CD14-positive monocyte (primary cell): ENCODE measurements at regions not wholly inside any gene's neighbourhood (a gene's known extent, or its start where the extent isn't known, plus 50 kb on each side); places are given as distances from the start of the nearest gene placed in this dataset.

Source experiments
- DNase-seq, 3 donors: peaks; one replicate each; pipeline ENCODE4 v3.0.0-alpha.2; 2011 to 2022
- H2AFZ ChIP-seq: 2 replicates; pipeline ENCODE4 v1.6.0; 2012; ENCODE audit warnings: mild to moderate bottlenecking, low read depth, low read length, inconsistent platforms; ENCODE audit not compliant: insufficient read depth, poor library complexity, severe bottlenecking
- H3K27ac ChIP-seq, 2 donors: 1 replicate in 1 of 2; 2 replicates in 1 of 2; pipeline ENCODE4 v1.5.1; 2012 to 2013; ENCODE audit warnings: low read length in 2 of 2, control low read depth in 1 of 2, inconsistent platforms in 1 of 2, low read depth in 1 of 2, mild to moderate bottlenecking in 1 of 2
- H3K27me3 ChIP-seq, 2 donors: one replicate each; pipeline versions ENCODE4 v1.6.0 to v1.6.1; 2011 to 2013; ENCODE audit warnings: low read length in 2 of 2; ENCODE audit not compliant: control insufficient read depth in 2 of 2, insufficient read depth in 2 of 2
- H3K36me3 ChIP-seq, 2 donors: replicated peaks in 1 of 2; 1 replicate in 1 of 2; 2 replicates in 1 of 2; pipeline versions ENCODE4 v1.5.1 to v1.6.1; 2012 to 2013; ENCODE audit warnings: low read length in 2 of 2, control low read depth in 1 of 2, inconsistent platforms in 1 of 2, mild to moderate bottlenecking in 1 of 2; ENCODE audit not compliant: insufficient read depth in 2 of 2, control insufficient read depth in 1 of 2
- H3K4me1 ChIP-seq, 2 donors: 1 replicate in 1 of 2; 2 replicates in 1 of 2; pipeline versions ENCODE4 v1.5.1 to v1.6.1; 2012 to 2013; ENCODE audit warnings: low read length in 2 of 2, control low read depth in 1 of 2, inconsistent platforms in 1 of 2, mild to moderate bottlenecking in 1 of 2, moderate library complexity in 1 of 2; ENCODE audit not compliant: insufficient read depth in 2 of 2, control insufficient read depth in 1 of 2
- H3K4me2 ChIP-seq: replicated peaks from 2 replicates; pipeline ENCODE3; 2012; ENCODE audit warnings: low read length, moderate library complexity, mild to moderate bottlenecking; ENCODE audit not compliant: poor library complexity, severe bottlenecking; ENCODE audit errors: extremely low read depth
- H3K4me3 ChIP-seq, 3 experiments: fragments of 200-600 bp in 1 of 3; sonication (generic) in 1 of 3; replicated peaks in 1 of 3; 1 replicate in 2 of 3; 2 replicates in 1 of 3; pipeline ENCODE4 v1.5.1; 2011 to 2013; ENCODE audit warnings: low read length in 3 of 3, mild to moderate bottlenecking in 3 of 3, control low read depth in 2 of 3, low read depth in 2 of 3, inconsistent platforms in 1 of 3, moderate library complexity in 1 of 3
- H3K79me2 ChIP-seq: 2 replicates; pipeline ENCODE4 v1.6.0; 2012; ENCODE audit warnings: mild to moderate bottlenecking, control low read depth, inconsistent platforms, low read length, moderate library complexity; ENCODE audit not compliant: insufficient read depth
- H3K9ac ChIP-seq: 2 replicates; pipeline ENCODE4 v1.6.0; 2017; ENCODE audit warnings: low read length, mild to moderate bottlenecking; ENCODE audit not compliant: insufficient read depth, poor library complexity, severe bottlenecking
- H3K9me3 ChIP-seq, 2 donors: replicated peaks in 1 of 2; 1 replicate in 1 of 2; 2 replicates in 1 of 2; pipeline versions ENCODE4 v1.5.1 to v1.6.1; 2012 to 2013; ENCODE audit warnings: low read length in 2 of 2, control low read depth in 1 of 2; ENCODE audit not compliant: control insufficient read depth in 1 of 2, insufficient read depth in 1 of 2
- H4K20me1 ChIP-seq: 2 replicates; pipeline ENCODE4 v1.6.0; 2012; ENCODE audit warnings: mild to moderate bottlenecking, low read length, control low read depth, moderate library complexity; ENCODE audit not compliant: insufficient read depth
- H3K27ac Mint-ChIP-seq, 7 donors: one replicate each; pipeline ENCODE4 v1.8.0; 2020; ENCODE audit warnings: mild to moderate bottlenecking in 7 of 7, mixed read lengths in 7 of 7, moderate library complexity in 6 of 7, inconsistent platforms in 2 of 7
- H3K27me3 Mint-ChIP-seq, 3 donors: one replicate each; pipeline ENCODE4 v1.8.0; 2021 to 2022; ENCODE audit warnings: low read depth in 3 of 3, mild to moderate bottlenecking in 3 of 3, mixed read lengths in 3 of 3, moderate library complexity in 3 of 3, inconsistent platforms in 1 of 3
- H3K36me3 Mint-ChIP-seq, 2 donors: one replicate each; pipeline ENCODE4 v1.8.0; 2020; ENCODE audit warnings: mixed read lengths in 2 of 2, inconsistent platforms in 1 of 2, mild to moderate bottlenecking in 1 of 2
- H3K4me1 Mint-ChIP-seq: one replicate; pipeline ENCODE4 v1.8.0; 2020; ENCODE audit warnings: mild to moderate bottlenecking, mixed read lengths
- H3K4me3 Mint-ChIP-seq, 2 donors: one replicate each; pipeline ENCODE4 v1.8.0; 2020; ENCODE audit warnings: mild to moderate bottlenecking in 2 of 2, mixed read lengths in 2 of 2, moderate library complexity in 1 of 2
- H3K9me3 Mint-ChIP-seq, 7 donors: one replicate each; pipeline ENCODE4 v1.8.0; 2020 to 2022; ENCODE audit warnings: mixed read lengths in 7 of 7, mild to moderate bottlenecking in 6 of 7, moderate library complexity in 6 of 7, inconsistent platforms in 2 of 7
- WGBS: methylation state at CpG from one replicate; pipeline ENCODE4 v1.1.5; 2013; ENCODE audit warnings: missing lambda C conversion rate; ENCODE audit not compliant: insufficient coverage; 5-methylcytosine and 5-hydroxymethylcytosine counted together
- intact Hi-C, 2 donors: fragments of 100-400 bp; cut with micrococcal nuclease; formaldehyde crosslinking; loops; one replicate each; pipeline versions ENCODE4 v1.15.0 to v1.15.1; 2023
- TF ChIP-seq, protein P1 (sequence below): fragments of 200-600 bp; IDR thresholded peaks from one replicate; pipeline ENCODE4 v1.8.0; 2022; ENCODE audit warnings: antibody characterized with exemption, mild to moderate bottlenecking

DNA sequence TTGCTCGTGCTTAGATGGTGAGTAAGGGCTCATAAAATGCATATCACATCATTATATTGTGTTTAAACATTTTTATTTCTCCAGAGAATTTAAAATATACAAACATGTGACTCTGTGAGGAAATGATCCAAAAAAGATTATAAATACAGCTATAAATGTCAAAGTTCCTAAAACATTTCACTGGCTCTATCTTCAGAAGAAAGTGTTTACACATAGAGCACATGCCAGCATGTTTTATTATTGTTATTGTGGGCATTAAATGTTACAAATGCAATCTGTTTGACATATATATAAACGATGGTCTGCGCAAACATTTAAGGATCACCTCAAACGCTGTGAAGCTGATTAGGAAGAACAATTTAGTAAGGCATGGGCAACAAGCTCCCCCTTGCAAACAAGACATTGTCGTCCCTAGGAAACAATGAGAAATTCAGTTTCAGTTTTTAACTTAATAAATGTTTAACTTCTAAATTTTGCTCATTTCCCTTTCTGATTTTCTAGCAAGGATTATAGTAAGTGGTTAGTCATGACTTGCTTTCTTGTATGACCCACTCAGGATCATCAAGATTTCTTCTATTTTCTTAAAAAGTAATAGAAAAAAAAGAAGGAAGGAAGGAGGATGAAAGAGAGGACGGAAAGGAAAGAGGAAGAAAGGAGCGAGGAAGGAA lies 207.5 kb downstream of the SATB1 start:
- no peaks in the 10 kb centered on the region for H3K79me2 ChIP-seq
- no peaks in the 10 kb centered on the region for H3K9me3 ChIP-seq
- H3K36me3 ChIP-seq = no peaks in the 10 kb centered on the region
- WGBS = 100% methylated on average over 2 of the region's 7 CpGs
- H3K27ac Mint-ChIP-seq = no peak overlapping the region
- H3K27ac ChIP-seq = no peak overlapping the region
- peaks cover 0 to 1% (median 0%) of the 10 kb centered on the region in 3 donors for H3K27me3 Mint-ChIP-seq
- TF ChIP-seq, protein P1, sequence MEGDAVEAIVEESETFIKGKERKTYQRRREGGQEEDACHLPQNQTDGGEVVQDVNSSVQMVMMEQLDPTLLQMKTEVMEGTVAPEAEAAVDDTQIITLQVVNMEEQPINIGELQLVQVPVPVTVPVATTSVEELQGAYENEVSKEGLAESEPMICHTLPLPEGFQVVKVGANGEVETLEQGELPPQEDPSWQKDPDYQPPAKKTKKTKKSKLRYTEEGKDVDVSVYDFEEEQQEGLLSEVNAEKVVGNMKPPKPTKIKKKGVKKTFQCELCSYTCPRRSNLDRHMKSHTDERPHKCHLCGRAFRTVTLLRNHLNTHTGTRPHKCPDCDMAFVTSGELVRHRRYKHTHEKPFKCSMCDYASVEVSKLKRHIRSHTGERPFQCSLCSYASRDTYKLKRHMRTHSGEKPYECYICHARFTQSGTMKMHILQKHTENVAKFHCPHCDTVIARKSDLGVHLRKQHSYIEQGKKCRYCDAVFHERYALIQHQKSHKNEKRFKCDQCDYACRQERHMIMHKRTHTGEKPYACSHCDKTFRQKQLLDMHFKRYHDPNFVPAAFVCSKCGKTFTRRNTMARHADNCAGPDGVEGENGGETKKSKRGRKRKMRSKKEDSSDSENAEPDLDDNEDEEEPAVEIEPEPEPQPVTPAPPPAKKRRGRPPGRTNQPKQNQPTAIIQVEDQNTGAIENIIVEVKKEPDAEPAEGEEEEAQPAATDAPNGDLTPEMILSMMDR = no peak
- H4K20me1 ChIP-seq = no peaks in the 10 kb centered on the region
- no peak for DNase-seq
- no peak overlapping the region for H3K4me3 ChIP-seq
- peaks cover 0 to 4% (median 0%) of the 10 kb centered on the region in 7 donors for H3K9me3 Mint-ChIP-seq
- no peaks in the 10 kb centered on the region for H3K4me1 ChIP-seq
- intact Hi-C loops = no loop called here
- no peaks in the 10 kb centered on the region for H3K36me3 Mint-ChIP-seq
- no peak overlapping the region for H3K4me2 ChIP-seq
- no peak overlapping the region for H3K9ac ChIP-seq
- H3K4me3 Mint-ChIP-seq = no peak overlapping the region
- H3K27me3 ChIP-seq = no peaks in the 10 kb centered on the region
- H2AFZ ChIP-seq = no peak overlapping the region
- peaks cover 2% of the 10 kb centered on the region for H3K4me1 Mint-ChIP-seq

DNA sequence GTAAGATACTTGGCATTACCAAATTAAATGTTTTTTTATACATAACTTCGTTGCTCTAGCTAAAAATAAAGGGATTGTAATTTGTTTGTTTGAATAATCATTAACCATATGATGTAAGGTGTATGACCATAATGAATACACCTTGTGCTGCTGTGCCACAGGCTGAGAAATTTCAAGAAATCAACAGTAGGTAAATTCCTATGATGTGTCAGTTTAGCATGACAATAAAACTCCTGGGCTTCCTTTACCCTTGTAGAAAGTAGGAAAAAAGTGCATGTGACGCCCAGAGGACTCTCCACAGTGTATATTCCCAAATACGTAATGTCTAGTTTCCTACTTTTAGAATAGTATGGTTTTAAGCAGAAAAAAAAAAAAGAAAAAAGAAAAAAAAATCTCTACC lies 208.1 kb downstream of the SATB1 start:
- Mint-ChIP-seq H3K27me3 (peaks cover 0 to 1% (median 0%) of the 10 kb centered on the region in 3 donors), H3K9me3 (peaks cover 0 to 4% (median 0%) of the 10 kb centered on the region in 7 donors), H3K4me3 (no peak overlapping the region), H3K27ac (no peak overlapping the region), H3K4me1 (peaks cover 2% of the 10 kb centered on the region), H3K36me3 (no peaks in the 10 kb centered on the region)
- intact Hi-C loops = no loop called here
- TF ChIP-seq, protein P1 = no peak
- H3K79me2 ChIP-seq = no peaks in the 10 kb centered on the region
- DNase-seq = no peak
- H4K20me1 ChIP-seq = no peaks in the 10 kb centered on the region
- H3K36me3 ChIP-seq = no peaks in the 10 kb centered on the region
- H3K9ac ChIP-seq = no peak overlapping the region
- H3K4me3 ChIP-seq = no peak overlapping the region
- H3K4me2 ChIP-seq = no peak overlapping the region
- H3K9me3 ChIP-seq = no peaks in the 10 kb centered on the region
- H3K27me3 ChIP-seq = no peaks in the 10 kb centered on the region
- H2AFZ ChIP-seq = no peak overlapping the region
- no peak overlapping the region for H3K27ac ChIP-seq
- no CpG with 5 or more reads among the region's 3 CpGs for WGBS
- no peaks in the 10 kb centered on the region for H3K4me1 ChIP-seq
